GM18519 (cell line): ENCODE measurements at regions not wholly inside any gene's neighbourhood (a gene's known extent, or its start where the extent isn't known, plus 50 kb on each side); places are given as distances from the start of the nearest gene placed in this dataset.

Experiments used
- ATAC-seq: cut with Tn5 transposase; IDR thresholded peaks from one replicate; pipeline ENCODE4 v1.9.1; 2021; ENCODE audit warnings: mild to moderate bottlenecking, moderate library complexity; ENCODE audit not compliant: unreplicated experiment, low FRiP score

DNA sequence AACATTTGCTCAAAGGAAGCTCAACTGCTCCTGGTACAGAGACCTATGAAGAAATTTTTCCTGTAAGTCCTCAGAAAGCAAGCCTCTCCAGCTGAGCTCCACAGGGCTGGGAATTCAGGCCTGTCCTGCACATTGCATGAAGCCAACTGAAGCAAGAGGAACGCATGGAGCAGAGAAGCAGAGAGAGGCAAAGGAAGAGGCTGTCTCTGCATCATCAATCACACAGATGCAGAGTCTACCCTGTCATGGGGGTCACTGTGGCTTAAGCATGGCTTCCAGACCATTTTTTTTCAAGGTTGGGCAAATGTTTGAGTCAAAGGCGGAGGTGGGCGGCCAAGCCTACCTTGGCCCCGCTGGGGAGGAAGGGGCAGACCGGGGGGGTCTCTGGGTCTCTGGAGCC lies 110.3 kb upstream of the MSX1 start:
- ATAC-seq: no peak

DNA sequence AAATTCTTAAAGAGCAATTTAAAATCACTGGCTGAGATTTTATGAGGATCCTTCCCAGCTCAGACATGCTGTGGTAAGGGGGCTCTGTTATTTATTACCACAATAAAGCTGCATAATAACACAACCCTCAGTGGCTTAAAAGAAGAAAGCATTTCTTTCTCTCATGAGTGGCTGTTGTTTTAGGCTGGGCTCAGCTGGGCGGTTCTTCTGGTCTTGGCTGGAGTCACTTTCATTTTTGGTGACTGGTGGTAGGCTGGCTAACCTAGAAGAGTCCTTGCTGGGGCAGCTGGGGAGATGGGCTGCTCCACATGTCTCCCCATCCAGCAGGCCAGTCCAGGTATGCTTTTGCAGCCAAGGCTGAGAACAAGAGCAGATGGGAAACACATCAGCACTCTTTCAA lies 113.0 kb upstream of the MSX1 start:
- no peak for ATAC-seq

DNA sequence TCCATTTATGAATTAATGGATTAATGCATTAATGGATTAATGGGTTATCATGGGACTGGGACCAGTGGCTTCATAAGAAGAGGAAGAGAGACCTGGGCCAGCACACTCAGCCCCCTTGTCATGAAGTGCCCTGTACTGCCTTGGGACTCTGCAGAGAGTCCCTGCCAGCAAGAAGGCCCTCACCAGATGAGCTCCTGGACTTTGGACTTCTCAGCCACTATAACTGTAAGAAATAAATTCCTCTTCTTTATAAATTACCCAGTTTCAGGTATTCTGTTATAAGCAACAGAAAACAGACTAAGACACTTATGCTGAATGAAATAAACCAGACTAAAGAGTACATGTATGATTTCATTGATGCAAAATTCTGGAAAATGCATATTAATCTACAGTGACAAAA lies 119.4 kb upstream of the MSX1 start:
- no peak for ATAC-seq

DNA sequence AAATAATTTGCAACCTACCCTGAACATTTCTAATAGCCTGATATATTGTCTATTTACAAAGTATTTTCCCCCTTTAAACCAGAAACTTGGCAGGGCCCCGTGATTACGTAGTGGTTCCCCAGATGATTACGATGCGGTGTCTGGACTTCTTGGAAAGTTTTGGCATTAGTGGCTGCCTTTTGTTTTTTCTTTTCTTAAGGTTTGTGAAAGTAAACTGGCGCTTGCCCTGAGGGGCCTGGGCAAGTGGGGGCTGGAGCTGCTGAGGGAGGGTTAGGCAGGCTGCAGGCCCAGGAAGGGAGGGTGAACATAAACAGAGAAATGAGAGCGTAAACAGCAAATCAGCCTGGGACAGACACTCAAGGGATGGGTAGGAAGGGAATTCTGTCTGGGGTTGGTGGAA lies 123.6 kb upstream of the MSX1 start:
- ATAC-seq: no peak

DNA sequence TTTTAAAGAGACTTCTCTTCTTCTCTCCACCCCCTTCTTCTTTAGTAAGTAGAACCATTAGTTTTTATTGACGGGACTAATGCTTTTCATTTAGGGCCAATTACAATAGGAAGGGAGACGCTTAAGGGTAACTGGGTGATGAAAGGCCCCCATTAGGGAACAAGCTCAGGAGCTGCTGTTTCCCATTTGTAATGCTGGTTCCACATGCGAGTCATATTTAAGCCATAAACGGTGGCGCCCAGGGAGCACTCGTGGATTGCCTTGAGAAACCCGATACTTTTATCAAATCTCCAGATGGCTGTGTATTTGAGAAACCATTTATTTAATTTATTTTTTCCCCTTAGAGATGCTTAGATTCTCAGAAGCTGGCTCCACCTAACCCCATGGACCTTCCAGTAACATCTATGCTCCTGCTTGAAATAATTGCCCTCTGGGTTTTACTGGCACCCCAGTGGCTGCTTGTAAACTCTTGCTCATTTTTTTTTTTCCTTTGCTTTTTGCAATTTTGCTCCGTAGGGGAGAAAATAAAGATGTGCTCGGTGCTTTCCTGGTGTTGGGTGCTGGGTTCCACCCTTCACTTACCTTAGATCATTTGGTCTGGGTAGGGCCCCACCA lies 124.2 kb upstream of the MSX1 start:
- ATAC-seq: no peak

DNA sequence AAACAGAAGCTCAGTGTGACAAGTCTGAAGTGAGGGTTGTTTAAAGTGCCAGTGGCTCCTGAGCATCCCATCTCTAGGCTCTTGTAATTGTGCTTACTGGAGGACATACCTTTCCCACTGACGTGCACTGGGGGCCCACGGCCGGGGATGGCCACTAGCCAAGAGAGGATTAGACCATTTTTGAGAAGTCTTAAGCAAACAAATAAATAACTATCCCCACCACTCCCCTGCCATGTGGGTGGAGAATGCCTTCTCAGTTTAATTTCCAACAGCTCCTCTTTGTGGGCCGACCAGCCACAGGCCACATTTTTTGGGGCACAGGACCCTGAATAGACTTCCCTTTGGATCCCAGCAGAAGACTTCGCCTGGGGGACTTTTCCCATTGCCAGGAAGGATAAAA lies 125.0 kb upstream of the MSX1 start:
- ATAC-seq: no peak

DNA sequence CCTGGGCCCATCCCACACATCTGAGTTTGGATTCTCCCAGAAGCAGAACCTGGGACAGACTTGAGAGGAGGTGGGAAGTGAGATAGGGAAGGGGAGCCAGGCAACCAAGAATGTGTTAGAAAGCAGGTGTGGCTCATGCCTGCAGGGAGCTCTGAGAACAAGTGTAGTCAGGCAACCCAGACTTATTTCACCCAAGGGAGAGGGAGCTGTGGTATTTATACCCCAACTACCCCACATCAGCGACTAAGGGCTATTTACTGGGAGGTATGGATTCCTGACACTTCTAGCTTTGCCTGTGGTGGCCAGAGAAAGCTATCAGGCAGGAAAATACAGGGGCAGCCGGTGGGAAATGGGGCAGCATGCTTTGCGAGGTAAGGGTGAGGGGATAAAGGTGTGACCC lies 125.8 kb upstream of the MSX1 start:
- no peak for ATAC-seq

DNA sequence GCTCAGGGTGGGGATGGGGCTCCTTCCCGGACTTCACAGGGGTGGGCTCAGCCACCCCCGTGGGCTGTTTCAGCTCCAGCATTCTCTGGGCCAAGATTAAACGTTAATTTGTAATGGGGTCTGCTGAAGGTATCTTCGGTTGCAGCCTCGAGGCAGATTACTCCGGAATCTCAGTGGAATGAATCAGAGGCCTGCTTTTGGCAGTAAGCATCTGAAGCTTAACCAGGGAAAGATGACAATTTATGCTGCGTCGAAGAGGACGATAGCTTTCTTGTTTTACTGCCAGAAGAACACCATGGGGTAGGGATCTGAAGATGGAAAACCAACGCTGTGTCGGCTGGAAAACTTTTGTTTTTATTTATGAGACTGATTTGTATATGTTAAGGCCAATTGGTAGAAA lies 129.2 kb upstream of the MSX1 start:
- ATAC-seq: no peak

DNA sequence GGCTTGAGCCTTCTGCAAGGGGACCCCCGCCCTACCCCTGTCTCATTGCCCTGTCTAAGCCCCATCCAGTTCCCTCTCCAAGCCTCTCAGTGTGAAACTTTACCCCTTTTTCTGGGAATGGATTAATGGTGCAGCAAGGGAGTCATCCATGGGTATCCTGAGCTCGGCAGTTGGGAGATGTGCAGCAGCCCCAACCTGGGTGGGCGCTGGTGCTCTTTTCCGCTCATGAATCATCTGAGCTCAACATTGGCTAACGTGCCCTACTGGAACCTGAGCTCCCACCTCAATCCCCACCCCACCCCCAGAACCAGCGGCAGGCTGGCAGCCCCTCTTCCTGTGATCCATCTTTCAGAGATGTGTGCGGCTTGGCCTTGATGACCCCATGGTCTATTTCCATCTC lies 130.3 kb upstream of the MSX1 start:
- ATAC-seq: no peak

DNA sequence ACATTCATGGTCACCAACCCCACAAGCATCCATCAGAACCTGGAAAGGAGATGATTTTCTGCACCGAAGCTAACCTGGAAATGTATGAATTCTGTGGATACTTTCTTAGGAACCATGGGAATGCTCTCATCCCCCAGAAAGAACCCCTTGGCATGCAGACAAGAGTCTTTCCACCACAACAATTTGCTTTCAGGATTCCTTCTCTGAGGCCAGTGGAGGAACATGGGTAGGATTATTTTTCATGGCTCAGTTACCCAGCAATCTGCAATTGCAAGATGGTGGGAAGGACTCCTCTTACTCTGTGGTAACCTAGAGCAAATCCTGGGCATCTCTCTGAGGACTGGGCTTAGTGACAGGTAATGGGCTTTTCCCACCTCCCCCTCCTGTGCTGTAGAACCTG lies 131.9 kb upstream of the MSX1 start:
- ATAC-seq: no peak

DNA sequence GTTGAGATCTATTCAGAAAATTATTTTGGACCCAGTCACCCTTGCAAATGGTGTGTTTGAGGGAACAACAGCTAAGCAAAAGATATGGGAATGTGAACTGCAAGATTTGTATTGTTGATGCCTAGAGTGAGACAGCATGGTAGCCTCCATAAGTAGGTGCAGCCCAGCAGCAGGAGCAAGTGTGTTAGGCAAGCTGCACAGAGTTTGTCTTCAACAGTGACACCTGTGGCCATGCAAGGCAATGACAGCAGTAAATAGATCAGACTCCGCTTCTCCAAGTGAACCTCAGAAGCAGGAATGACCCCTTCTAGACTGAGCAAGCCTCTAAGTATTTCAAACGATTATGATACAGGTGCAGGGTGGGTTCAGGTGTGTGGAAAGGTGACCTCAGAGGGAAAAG lies 133.4 kb upstream of the MSX1 start:
- ATAC-seq: no peak

DNA sequence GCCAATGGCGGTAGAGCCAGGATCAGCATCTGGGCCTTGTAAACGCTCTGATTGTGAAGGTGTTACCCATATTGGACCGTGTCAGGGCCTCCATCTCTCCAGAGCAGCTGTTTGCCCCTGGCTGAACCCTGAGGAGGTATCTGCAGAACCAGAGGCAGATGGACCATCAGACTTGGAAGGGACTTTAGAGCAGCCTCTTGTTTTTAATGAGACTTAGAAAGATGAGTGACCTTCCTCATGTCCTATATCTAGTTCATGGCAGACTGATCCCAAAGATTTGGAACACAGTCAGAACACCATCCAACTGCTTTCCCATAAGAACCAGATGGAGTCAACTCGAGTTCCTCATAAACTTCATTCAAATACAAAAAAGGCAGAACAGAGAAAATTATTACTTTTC lies 135.1 kb upstream of the MSX1 start:
- no peak for ATAC-seq

DNA sequence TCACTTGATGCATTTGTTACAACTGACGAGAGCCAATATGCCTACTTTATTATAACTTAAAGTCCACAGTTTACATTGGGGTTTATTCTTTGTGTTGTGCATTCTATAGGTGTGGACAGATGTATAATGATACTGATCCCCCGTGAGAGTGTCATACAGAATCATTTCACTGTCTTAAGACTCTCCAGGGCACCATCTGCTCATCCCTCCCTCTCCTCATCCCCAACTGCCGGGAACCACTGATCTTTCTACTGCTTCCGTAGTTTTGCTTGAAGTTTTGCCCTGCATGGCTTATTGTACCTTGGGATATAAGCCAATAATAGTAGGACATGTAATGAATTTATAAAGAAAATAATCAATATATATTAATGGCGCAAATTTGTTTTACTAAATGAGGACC lies 137.8 kb upstream of the MSX1 start:
- no peak for ATAC-seq

DNA sequence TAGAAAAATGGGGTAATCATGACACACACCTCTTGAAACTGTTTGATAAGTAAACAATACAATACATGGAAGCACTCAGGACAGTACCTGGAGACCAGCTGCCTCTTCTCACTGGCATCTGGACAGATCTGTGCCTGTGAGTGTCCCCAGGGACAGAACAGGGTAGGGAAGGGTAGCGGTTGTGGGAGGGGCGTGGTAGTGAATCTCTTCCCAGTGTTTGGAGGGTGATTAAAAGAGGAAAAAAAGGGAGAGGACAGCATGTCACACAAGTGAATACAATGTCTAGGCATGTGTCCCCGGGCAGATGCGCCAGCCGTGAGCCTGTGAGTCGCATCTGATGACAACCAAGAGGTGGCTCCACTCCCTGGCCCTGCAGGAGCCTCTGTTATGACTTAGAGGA lies 138.8 kb upstream of the MSX1 start:
- ATAC-seq: no peak

DNA sequence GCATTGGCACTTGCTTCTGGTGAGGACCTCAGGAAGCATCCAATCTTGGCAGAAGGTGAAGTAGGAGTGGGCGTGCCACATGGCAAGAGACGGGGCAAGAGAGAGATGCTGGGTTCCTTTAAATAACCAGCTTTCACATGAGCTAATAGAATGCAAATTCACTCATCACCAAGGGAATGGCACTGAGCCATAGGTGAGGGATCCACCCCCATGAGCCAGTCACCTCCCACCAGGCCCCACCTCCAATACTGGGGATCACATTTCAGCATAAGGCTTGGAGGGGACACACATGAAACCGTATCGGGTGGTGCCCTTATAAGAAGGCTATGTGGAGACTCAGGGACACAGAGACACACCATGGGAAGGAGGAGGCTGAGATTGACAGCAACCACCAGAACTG lies 140.0 kb upstream of the MSX1 start:
- no peak for ATAC-seq

DNA sequence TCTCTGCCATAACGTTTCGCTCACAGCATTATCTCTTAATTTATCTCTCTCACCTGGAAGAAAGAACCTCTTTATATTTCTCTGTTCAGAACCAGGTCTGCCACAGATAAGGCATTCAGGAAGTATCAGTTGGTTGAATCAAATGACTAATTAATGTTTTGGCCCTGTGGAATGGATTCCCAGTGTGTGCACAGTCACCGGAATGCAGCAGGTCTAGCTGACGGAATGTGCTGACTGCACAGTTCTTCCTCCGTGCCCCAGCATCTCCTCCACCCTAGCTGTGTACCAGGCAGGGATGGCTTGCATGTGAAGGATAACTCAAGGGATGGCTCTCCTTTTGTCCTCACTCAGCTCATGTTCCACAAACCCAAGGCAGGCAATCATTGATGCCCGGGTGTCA lies 141.8 kb upstream of the MSX1 start:
- no peak for ATAC-seq

DNA sequence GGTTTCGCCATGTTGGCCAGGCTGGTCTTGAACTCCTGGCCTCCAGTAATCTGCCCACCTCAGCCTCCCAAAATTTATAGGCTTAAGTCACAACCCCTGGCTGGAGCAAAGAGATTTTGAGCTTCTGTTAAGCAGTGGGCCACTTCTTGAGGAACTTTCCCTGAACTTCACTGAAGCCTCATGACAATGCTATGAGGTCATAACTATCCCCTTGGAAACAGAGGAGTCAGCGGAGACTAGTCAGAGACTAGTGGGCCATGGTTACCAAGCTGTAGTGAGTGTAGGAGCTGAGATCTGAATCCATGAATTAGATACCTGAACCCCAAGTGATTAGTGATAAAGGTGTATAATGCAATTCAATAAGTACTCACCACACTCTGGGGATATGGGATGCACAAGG lies 145.1 kb upstream of the MSX1 start:
- no peak for ATAC-seq

DNA sequence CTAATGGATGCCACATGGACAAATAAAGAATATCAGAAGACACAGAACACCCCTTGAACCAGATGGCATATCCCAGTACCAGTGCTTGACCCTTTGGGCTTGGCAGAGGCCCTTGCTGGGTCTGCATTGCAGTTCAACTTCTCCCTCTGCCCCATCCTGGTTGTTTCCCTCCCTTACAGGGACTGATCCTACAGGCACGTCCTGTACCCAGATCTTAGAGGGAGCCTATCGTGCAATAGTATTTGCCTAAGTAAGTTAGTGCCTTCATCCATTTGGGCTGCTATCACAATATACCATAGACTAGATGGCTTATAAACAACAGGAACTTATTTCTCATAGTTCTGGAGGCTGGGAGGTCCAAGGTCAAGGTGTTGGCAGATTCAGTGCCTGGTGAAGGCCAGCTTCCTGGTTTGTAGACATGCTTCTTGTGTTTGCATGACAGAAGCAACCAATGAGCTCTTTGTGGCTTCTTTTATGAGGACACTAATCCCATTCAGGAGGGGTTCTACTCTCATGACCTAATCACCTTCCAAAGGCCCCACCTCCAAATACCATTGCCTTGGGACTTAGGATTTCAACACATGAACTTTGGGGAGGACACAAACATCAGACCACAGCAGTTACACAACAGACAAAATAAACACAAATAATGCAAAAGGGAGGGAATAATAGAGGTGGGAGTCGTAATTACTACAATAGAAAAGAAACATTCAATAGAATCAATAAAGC lies 146.5 kb upstream of the MSX1 start:
- ATAC-seq: no peak

DNA sequence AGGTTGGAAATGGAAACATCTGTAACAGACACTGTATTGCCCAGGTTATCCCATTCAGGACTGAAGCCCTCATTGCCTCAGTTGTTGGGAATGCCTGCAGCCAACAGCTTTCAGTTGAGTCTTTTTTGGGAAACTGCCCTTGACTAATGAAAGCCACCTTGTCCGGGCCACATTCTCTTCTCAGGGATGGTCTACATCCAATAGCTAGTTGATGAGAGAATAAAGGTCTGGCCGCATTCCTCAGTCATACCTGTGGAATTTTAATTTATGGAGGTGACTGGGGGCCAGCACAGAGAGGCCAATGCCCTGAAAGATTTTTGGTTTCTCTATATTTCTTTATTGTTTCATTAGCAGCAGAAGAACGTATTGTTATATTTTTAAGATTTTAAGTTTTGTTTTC lies 147.6 kb upstream of the MSX1 start:
- ATAC-seq: no peak

DNA sequence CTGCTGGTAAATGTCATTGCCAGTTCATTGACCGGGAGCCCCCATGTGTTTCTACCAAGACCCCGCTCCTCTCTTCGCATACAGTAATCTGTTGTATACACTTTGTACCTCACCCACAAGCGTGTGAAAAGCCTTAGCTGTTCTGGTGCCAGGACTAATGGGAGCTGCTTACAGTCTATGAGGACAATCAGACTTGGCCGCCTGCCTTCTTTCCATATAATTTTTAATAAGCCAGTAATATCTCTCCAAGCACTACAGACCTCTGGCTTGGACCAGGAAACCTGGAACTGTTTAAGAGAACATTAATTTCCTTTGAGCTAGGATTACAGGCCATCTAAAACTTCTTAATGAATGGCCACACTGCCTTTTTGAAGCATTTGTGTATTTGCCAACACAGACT lies 149.7 kb upstream of the MSX1 start:
- ATAC-seq: no peak

DNA sequence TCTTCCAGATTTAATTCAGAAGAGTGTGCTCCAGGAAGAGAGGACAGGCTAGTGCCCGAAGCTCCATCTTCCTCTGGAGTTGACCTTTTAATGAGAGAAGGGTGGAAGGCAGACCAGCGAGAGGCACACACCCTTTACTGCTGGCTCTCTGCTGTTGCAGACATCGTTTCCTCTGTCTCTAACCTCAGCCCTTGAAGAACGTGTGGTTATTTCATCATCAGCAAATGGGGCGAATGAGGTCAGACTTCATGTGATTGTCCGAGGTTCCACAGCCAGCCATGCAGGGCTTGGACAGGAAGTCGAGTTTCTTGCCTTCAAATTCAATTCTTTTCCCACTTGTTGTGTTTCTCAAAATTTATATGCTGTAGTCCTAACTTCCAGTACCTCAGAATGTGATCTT lies 155.2 kb upstream of the MSX1 start:
- ATAC-seq: no peak

DNA sequence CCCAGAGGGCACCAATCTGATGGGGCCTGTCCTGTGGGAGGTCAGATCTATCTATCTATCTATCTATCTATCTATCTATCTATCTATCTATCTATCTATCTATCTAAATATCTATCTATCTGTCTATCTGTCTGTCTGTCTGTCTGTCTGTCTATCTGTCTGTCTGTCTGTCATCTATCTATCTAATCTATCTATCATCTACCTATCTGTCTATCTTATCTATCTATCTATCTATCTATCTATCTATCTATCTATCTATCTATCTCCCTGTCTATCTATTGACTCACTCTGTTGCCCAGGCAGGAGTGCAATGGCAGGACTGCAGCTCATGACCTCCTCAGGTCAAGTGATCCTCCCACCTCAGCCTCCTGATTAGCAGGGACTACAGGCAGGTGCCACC lies 155.7 kb upstream of the STX18 start:
- ATAC-seq: no peak

DNA sequence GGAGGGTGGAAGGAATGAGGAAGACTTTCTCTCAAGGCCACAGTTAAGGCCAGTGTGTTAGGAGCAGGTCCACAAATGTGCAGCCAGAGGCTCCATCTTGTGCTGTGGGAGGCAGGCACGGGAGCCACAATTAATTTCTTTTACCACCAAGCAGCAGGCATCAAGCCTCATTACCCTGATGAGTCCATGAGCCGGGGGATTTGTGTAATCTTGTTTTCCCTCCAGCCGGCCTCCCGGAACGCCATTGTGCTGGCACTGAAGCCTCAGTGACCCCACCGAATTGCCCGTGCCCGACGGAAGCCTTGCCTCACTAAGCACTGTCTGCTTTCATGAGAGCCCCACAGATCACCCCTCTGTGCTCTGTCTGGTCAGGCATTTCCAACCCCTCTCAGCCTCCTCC lies 154.7 kb upstream of the STX18 start:
- no peak for ATAC-seq
